NCI-H1105 treated with DMSO at 0.1 percent for 48 hours (cell line): ENCODE measurements at regions not wholly inside any gene's neighbourhood (a gene's known extent, or its start where the extent isn't known, plus 50 kb on each side); places are given as distances from the start of the nearest gene placed in this dataset.

Source experiments
- DNase-seq: peaks from one replicate; lab custom pipeline; 2025; lab: John Stamatoyannopoulos, UW

- no peak for DNase-seq
Observed at GRCh38 chr1:193663965-193664364, 477.6 kb upstream of the B3GALT2 start.

- no peak for DNase-seq
Observed at GRCh38 chr1:193662030-193662429, 475.6 kb upstream of the B3GALT2 start.

GRCh38 chr1:193661385-193661784 is 475.0 kb upstream of the B3GALT2 start:
- DNase-seq = no peak

DNA sequence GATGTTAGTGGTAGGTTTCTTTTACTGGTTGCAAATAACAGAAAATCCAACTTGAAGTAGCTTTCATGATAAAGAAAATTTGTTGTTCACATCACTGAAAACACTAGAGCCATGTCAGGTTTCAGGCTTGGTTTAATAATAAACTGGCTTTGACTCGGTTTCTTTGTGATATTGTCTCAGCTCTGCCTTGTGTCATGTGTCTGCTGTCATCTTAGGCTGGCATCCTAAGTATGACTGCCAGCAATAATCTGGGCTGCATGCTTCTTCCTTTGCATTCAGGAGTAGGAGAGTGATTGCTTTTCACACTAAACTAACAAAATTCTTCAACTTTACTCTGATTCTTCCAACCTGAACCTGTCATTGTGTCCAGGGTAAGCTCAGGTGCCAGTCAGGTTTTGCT is 474.0 kb upstream of the B3GALT2 start:
- DNase-seq = no peak

DNA sequence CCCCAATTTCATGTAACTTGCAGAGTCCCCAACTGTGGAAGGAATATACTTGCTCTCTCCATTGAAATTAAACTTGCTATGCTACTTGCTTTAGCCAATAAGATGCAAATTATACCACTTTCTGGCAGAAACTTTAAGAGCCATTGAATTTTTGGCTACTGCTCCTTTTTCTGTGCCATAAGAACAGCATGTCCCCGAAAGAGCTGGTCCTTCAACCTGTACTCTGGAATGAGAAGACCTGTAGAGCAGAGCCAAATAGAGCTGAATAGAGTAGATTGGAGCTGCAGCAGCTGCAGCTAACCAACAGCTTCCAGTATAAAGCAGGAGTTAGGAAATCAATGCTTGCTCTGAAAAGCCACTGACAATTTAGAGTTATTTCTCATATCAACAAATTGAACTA is 472.3 kb upstream of the B3GALT2 start:
- no peak for DNase-seq

DNA sequence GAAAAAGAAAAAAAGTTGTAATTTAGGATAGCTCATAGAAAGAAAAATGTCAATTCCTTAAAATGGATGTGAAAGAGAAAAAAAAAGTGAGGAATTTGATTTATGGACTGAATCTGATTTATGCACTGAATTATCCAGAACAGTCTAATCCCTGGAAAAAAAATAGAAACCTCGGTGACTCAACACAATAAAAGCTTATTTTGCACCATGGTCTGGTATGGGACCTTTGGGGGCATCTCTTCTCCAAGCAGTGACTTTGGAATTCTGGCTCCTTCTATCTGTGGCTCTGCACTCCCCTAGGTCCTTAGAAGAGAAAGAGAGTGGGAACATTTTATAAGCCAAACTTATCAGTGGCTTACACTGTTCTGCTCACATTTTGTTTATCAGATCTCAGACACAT is 471.7 kb upstream of the B3GALT2 start:
- no peak for DNase-seq

DNA sequence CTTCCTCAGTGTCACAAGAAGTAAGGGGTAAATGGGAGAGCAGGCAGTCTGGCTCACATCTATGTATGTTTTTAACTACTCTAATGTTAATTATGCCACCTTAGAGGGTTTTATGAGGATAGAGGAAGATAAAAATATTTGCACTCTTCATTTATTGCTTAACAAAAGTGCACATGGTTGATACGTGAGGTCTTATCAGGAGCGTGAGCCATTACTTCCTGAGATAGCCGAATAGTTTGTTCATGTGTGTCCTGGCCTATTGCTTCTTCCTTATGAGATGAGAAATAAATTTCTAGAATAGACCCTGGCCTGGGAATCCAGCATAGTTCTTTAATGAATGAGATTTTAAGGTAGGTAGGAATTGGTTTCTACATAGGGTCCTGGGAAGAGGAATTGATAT is 471.1 kb upstream of the B3GALT2 start:
- no peak for DNase-seq

- no peak for DNase-seq
Observed at GRCh38 chr1:193656841-193657240, 470.4 kb upstream of the B3GALT2 start.

GRCh38 chr1:193654951-193655735 is 468.7 kb upstream of the B3GALT2 start:
- no peak for DNase-seq

DNA sequence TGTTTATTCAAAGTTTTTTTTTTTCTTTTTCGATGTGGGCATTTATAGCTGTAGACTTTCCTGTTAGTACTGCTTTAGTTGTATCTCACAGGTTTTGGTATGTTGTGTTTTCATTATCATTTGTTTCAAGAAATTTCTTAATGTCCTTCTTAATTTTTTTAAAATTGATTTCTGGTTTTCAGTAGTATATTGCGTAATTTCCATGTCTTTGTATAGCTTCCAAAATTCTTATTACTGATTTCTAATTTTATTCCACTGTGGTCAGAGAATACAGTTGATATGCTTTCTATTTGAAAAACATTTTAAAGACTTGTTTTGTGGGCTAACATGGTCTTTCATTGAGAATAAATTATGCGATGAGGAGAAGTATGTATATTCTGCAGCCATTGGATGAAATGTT is 463.2 kb upstream of the B3GALT2 start:
- no peak for DNase-seq

DNA sequence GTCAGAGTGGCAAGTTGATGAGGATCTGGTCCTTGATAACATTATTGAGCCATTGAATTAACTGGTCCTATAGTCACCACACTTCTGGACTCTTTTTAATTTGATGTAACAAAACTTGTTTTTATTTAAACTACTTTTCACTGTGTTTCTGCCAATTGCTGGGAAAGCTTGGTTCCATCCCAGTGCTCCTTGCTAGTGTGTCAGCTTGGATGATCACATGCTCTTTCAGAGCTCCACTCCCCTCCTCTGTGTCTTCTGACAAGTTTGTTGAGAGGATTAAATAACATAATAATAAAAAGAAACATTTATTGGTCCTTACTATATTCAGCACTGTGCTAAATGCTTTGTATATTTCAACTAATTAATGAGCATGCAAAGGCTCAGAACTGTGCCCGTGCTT is 448.5 kb upstream of the B3GALT2 start:
- DNase-seq = no peak

- DNase-seq = no peak
Observed at GRCh38 chr1:193634470-193634869, 448.1 kb upstream of the B3GALT2 start.

DNA sequence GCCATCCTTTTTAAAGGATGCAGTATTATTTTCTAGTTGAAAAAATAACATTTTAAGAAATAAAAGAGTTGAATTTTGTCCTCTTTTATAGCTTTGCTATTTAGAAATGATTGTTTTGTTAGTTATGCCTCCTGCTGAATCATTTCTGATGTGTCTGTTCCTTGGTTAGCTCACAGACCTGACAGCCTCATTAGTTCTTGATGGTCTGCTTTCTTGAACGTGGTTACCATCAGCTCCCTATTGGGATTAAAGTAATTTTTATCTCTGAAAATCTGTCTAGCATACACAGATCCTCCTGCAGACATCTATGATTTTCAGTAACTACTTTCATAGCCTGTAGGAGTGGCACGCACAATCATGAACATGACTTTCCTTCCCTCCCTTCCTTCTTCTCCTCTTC is 447.6 kb upstream of the B3GALT2 start:
- DNase-seq = no peak

DNA sequence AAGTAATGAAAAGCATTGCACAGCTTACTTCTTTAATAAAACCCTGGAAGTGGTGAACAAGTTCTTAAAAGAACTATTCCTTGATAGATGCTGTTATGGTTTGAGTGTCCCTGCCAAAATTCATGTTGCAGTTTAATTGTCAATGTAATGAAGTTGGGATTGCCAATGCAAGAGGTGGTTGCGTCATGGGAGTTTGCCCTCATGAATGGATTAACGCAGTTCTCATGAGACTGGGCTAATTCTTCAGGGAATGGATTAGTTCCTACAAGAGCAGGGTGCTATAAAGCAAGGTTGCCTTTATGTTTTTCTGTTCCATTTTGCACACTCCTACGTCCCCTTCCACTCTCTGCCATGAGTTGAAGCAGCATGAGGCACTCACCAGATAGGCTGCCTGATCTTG is 446.7 kb upstream of the B3GALT2 start:
- no peak for DNase-seq

GRCh38 chr1:193631306-193631705 is 444.9 kb upstream of the B3GALT2 start:
- DNase-seq = no peak

DNA sequence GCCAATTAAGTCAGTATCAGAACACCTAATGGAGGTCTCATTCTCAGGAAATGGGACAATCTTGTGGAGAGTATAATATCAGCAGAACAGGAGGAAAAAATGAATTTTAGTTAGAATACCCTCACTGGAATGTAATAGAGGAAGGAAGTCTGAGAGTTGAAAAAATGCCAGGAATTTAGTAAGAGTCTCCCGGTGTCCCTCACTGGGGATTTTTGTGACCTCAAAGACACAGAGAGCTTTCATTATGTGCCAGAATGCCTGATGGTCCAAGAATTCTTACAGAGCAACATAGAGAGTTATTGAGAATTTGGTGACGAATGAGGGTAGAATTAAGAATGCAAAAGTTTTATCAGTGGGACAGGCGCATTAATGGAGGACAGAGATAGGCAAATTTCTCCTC is 443.5 kb upstream of the B3GALT2 start:
- DNase-seq = no peak

GRCh38 chr1:193626695-193627094 is 440.3 kb upstream of the B3GALT2 start:
- DNase-seq = no peak

- no peak for DNase-seq
Observed at GRCh38 chr1:193625255-193625654, 438.8 kb upstream of the B3GALT2 start.

DNA sequence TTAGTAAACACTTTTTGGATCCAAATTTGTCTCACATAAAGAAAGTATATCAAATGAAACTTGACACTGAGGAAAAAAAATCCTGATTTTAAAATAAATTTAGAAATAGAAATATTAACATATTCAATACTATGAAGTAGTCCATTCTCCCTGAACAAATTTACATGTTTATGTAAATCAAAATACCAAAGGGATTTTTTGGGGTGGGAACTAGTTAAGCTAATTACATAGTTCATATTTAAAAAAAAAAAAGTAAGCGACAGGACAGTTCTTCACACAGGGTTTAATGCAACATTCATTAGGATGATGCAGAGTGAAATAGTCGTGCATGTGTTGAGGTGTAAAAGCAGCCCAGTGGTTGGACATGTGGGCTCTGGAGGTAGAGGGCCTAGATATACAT is 433.5 kb upstream of the B3GALT2 start:
- DNase-seq = no peak

GRCh38 chr1:193614817-193615216 is 428.4 kb upstream of the B3GALT2 start:
- DNase-seq = no peak

DNA sequence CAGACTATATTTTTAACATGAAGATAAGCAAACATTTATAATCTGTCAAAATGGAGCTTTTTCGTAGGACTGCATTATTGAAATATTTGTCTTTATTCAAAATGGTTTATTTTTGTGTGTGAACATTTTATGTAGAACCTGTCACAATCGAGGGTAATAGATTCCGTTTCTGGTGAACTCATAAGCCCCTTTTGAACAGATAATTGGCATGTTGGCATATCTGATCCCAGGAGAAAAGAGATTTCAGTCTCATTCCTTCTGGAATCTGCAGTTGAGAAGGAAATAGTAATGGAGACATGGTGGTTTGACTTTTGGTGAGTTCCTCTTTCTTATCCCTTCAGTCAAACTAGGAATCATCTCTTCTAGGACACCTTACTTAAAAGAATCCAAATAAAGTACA is 427.9 kb upstream of the B3GALT2 start:
- DNase-seq = no peak

DNA sequence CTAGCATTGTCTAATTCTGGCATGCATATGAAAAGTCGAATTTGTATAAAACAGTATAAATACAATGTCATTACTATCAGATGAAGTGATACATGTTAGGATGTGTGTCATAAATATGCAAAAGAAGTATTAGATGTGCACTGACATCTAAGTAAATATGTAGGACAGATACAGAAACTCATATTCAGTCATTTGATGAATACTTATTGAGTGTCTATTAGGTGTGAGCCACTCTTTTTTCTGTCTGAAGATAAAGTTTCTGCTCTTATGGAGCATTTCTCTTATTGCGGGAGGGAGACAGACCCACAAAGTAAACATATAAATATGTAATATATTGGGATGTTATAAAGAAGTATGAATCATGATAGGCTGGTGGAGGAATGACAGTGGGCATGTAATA is 426.6 kb upstream of the B3GALT2 start:
- DNase-seq = no peak

- DNase-seq = no peak
Observed at GRCh38 chr1:193609592-193609991, 423.2 kb upstream of the B3GALT2 start.

DNA sequence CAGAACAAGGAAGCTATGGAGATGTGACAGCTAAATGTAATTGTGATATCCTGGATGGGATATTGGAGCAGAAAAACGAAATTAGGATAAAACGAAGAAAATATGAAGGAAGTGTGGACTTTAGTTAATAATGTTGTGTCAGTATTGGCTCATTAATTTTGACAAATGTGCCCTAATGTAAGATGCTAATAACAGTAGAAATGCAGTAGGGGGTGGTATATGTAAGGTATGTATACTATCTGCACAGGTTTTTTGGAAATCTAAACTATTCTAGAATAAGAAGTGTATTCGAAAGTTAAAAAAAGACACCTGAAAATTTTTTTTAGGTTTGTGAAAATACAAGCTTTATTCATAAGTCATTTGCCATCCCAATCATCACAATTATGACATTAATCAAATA is 421.4 kb upstream of the B3GALT2 start:
- no peak for DNase-seq
